ENCODE measurements at regions not wholly inside any gene's neighbourhood (a gene's known extent, or its start where the extent isn't known, plus 50 kb on each side); places are given as distances from the start of the nearest gene placed in this dataset.
"Not testable (repeated sequence)": the region's sequence is repeated elsewhere in the genome, so short reads cannot be mapped to it uniquely, and the experiment has no call there.

GRCh38 chr3:11711876-11712275, 68.2 kb upstream of the VGLL4 start:
- no peak for DNase-seq

- no peak for DNase-seq
Measured at GRCh38 chr3:11709782-11710181, 66.1 kb upstream of the VGLL4 start.

- not testable (repeated sequence) for DNase-seq
Measured at GRCh38 chr3:11707084-11707483, 63.4 kb upstream of the VGLL4 start.

GRCh38 chr3:11706604-11707003, 62.9 kb upstream of the VGLL4 start:
- no peak for DNase-seq

GRCh38 chr3:11705049-11705448, 61.3 kb upstream of the VGLL4 start:
- DNase-seq, result no peak

- DNase-seq, result no peak
Measured at GRCh38 chr3:11703146-11703545, 59.4 kb upstream of the VGLL4 start.

GRCh38 chr3:11699083-11699427, 55.3 kb upstream of the VGLL4 start:
- no peak for DNase-seq

GRCh38 chr3:11698326-11699082, 54.8 kb upstream of the VGLL4 start:
- DNase-seq, result no peak

GRCh38 chr3:11697701-11698100, 54.0 kb upstream of the VGLL4 start:
- DNase-seq, result no peak

- DNase-seq, result no peak
Measured at GRCh38 chr3:11696054-11696453, 52.3 kb upstream of the VGLL4 start.
